Esophagus muscularis mucosa (tissue), 4 donors: ENCODE measurements at regions not wholly inside any gene's neighbourhood (a gene's known extent, or its start where the extent isn't known, plus 50 kb on each side); places are given as distances from the start of the nearest gene placed in this dataset.

Source experiments
- DNase-seq: peaks from one replicate; pipeline ENCODE4 v3.0.0-alpha.2; 2017; ENCODE audit errors: extremely low spot score
- H3K27ac ChIP-seq, 4 donors: fragments of 200-600 bp; sonication (generic); replicated peaks in 1 of 4; 1 replicate in 3 of 4; 2 replicates in 1 of 4; pipeline ENCODE4 v1.5.1; 2016 to 2019; ENCODE audit warnings: mild to moderate bottlenecking in 1 of 4
- H3K27me3 ChIP-seq, 4 donors: fragments of 200-600 bp; sonication (generic); one replicate each; pipeline versions ENCODE4 v1.5.1 to v1.6.0; 2016 to 2019
- H3K36me3 ChIP-seq, 4 donors: fragments of 200-600 bp; sonication (generic); one replicate each; pipeline ENCODE4 v1.5.1; 2016 to 2019
- H3K4me1 ChIP-seq, 4 donors: fragments of 200-600 bp; sonication (generic); one replicate each; pipeline ENCODE4 v1.5.1; 2016 to 2019
- H3K4me3 ChIP-seq, 4 donors: fragments of 200-600 bp; sonication (generic); 1 replicate in 2 of 4; 2 replicates in 2 of 4; pipeline ENCODE4 v1.5.1; 2016 to 2019; ENCODE audit warnings: mild to moderate bottlenecking in 4 of 4, moderate library complexity in 1 of 4
- H3K9me3 ChIP-seq, 4 donors: fragments of 200-600 bp; sonication (generic); 1 replicate in 3 of 4; 2 replicates in 1 of 4; pipeline ENCODE4 v1.5.1; 2016 to 2019
- EP300 ChIP-seq: sonication (generic); formaldehyde crosslinking; IDR thresholded peaks from one replicate; pipeline ENCODE4 v1.6.1; 2017; ENCODE audit warnings: antibody characterized with exemption
- POLR2A ChIP-seq: fragments of 450-650 bp; IDR thresholded peaks from one replicate; pipeline ENCODE4 v1.6.1; 2017; ENCODE audit warnings: antibody characterized with exemption, moderate library complexity, mild to moderate bottlenecking, low read depth
- POLR2AphosphoS5 ChIP-seq, 2 donors: sonication (generic); formaldehyde crosslinking; IDR thresholded peaks; one replicate each; pipeline ENCODE4 v1.6.1; 2017; ENCODE audit warnings: antibody characterized with exemption in 2 of 2
- WGBS: methylation state at CpG from one replicate; pipeline ENCODE4 v1.1.5; 2018; 5-methylcytosine and 5-hydroxymethylcytosine counted together
- intact Hi-C: fragments of 100-400 bp; cut with DNase I; formaldehyde crosslinking; loops from one replicate; pipeline ENCODE4 v1.15.1; 2023
- TF ChIP-seq, protein P1 (sequence below), 3 experiments: fragments of 200-600 bp in 2 of 3; fragments of 450-650 bp in 1 of 3; sonication (generic) in 2 of 3; IDR thresholded peaks; one replicate each; pipeline ENCODE4 v1.5.1; 2017 to 2019; ENCODE audit warnings: antibody characterized with exemption in 3 of 3, mild to moderate bottlenecking in 2 of 3, moderate library complexity in 1 of 3

- H3K4me1 ChIP-seq, result peaks cover 41 to 100% (median 96%) of the 10 kb centered on the region in 4 donors
- no peaks in the 10 kb centered on the region for H3K9me3 ChIP-seq
- no peak overlapping the region for H3K4me3 ChIP-seq
- H3K36me3 ChIP-seq, result no peaks in the 10 kb centered on the region
- TF ChIP-seq, protein P1, sequence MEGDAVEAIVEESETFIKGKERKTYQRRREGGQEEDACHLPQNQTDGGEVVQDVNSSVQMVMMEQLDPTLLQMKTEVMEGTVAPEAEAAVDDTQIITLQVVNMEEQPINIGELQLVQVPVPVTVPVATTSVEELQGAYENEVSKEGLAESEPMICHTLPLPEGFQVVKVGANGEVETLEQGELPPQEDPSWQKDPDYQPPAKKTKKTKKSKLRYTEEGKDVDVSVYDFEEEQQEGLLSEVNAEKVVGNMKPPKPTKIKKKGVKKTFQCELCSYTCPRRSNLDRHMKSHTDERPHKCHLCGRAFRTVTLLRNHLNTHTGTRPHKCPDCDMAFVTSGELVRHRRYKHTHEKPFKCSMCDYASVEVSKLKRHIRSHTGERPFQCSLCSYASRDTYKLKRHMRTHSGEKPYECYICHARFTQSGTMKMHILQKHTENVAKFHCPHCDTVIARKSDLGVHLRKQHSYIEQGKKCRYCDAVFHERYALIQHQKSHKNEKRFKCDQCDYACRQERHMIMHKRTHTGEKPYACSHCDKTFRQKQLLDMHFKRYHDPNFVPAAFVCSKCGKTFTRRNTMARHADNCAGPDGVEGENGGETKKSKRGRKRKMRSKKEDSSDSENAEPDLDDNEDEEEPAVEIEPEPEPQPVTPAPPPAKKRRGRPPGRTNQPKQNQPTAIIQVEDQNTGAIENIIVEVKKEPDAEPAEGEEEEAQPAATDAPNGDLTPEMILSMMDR (IDR thresholded peaks at IDR 0.05), result no peak
- TF ChIP-seq EP300 (no peak), POLR2A (no peak), POLR2AphosphoS5 (IDR thresholded peaks at IDR 0.05) (no peak)
- H3K27me3 ChIP-seq, result no peaks in the 10 kb centered on the region
- intact Hi-C loops, result no loop called here
- WGBS, result 77% methylated on average over 5 of the region's 5 CpGs
- peak overlapping the region; percentile 13 to 83 (median 54) for H3K27ac ChIP-seq
- DNase-seq, result no peak
Measured at GRCh38 chr13:99053636-99054233, 75.9 kb upstream of the DOCK9 start.

DNA sequence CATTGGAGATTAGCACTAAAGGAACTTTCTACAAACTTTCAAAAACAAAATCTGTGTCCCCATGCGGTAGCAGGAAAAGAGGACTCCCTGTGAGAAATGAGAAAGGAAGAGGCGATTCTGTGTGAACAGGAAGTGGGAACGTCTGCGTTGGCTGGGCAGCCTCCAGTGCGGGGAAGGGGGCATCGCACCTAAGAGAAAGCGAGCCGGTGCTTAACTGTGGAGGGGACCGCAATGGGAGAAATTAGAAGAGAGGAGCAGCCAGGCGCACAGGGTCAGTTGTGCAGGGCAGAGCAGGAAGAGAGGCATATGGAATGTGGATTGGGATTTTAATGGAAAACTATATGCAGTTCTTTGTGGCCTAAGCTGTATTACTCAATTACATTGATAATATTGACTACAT, 77.4 kb upstream of the DOCK9 start:
- H3K9me3 ChIP-seq, result no peaks in the 10 kb centered on the region
- no peak overlapping the region for H3K4me3 ChIP-seq
- intact Hi-C loops, result no loop called here
- H3K4me1 ChIP-seq, result peaks cover 41 to 100% (median 100%) of the 10 kb centered on the region in 4 donors
- no peak for DNase-seq
- 51% methylated on average over 10 of the region's 10 CpGs for WGBS
- no peaks in the 10 kb centered on the region for H3K36me3 ChIP-seq
- no peaks in the 10 kb centered on the region for H3K27me3 ChIP-seq
- H3K27ac ChIP-seq, result peak overlapping the region; percentile 75 to 83 (median 80)
- TF ChIP-seq, protein P1 (IDR thresholded peaks at IDR 0.05), result no peak
- TF ChIP-seq POLR2AphosphoS5 (IDR thresholded peaks at IDR 0.05), result no peak
- no peak for TF ChIP-seq EP300
- TF ChIP-seq POLR2A, result no peak

DNA sequence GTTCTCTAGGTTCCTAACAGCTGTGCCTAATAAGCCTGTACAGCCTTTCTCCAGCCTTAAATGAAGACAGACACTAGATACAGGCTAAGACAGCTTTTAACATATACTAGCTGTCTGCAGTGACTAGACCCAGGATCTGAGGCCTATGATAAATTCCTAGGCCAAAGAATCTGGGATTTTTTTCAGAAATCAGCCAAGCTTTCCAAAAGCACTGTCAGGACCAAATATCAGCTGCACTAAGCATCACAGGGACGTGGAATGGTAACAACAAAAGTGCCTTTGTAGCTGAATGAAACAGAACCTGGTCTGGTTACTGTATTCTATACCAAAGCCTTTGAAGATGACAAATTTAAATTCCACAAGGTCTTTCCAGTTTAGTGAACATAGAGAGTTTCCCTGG, 77.9 kb upstream of the DOCK9 start:
- Histone ChIP-seq H3K27ac (peak overlapping the region; percentile 75 to 83 (median 80)), H3K4me3 (no peak overlapping the region), H3K9me3 (no peaks in the 10 kb centered on the region), H3K4me1 (peaks cover 45 to 100% (median 100%) of the 10 kb centered on the region in 4 donors), H3K27me3 (no peaks in the 10 kb centered on the region), H3K36me3 (no peaks in the 10 kb centered on the region)
- no peak for DNase-seq
- WGBS, result 44% methylated on average over 1 of the region's 1 CpG
- intact Hi-C loops, result no loop called here
- TF ChIP-seq EP300 (no peak), POLR2AphosphoS5 (IDR thresholded peaks at IDR 0.05) (no peak)

DNA sequence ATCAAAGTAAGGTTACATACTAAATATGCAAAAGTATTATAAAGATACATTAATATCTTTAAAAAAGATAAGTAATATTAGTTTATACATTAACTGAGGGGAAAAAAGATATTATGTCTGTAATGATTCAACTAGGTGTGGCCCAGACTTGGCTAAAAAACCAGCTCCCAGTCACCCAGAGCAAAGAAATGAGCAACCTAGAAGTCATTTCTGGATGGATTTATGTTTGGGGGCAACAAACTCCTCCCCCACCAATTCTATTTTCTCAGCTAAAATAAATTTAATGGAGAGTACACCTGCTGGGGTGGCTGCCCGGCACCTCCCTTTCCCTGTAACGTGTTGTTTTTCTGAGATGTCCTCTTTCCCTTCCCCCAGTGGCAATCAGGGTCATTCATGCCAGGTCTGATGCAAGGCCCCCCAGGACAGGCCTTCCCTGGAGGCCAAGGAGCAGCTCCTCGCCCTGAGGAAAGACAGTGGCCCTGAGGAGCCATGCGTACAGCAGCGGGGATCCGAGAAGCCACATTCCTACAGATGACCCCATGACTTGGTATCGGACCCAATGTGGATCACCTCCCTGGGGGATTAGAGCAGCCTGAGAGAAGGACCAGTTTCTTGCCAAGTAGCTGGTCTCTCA, 78.6 kb upstream of the DOCK9 start:
- 77% methylated on average over 3 of the region's 7 CpGs for WGBS
- no peak overlapping the region for H3K4me3 ChIP-seq
- DNase-seq, result no peak
- H3K27ac ChIP-seq, result peak overlapping the region; percentile 75 to 83 (median 80)
- no peaks in the 10 kb centered on the region for H3K9me3 ChIP-seq
- peaks cover 45 to 100% (median 99%) of the 10 kb centered on the region in 4 donors for H3K4me1 ChIP-seq
- H3K36me3 ChIP-seq, result no peaks in the 10 kb centered on the region
- H3K27me3 ChIP-seq, result no peaks in the 10 kb centered on the region
- no peak for TF ChIP-seq POLR2A
- intact Hi-C loops, result no loop called here

- intact Hi-C loops, result no loop called here
- Histone ChIP-seq H3K27ac (peak overlapping the region; percentile 75 to 83 (median 80)), H3K4me3 (no peak overlapping the region), H3K27me3 (no peaks in the 10 kb centered on the region), H3K36me3 (no peaks in the 10 kb centered on the region), H3K4me1 (peaks cover 48 to 100% (median 99%) of the 10 kb centered on the region in 4 donors), H3K9me3 (no peaks in the 10 kb centered on the region)
- TF ChIP-seq, protein P1 (IDR thresholded peaks at IDR 0.05), result no peak
- TF ChIP-seq EP300 (no peak), POLR2AphosphoS5 (IDR thresholded peaks at IDR 0.05) (peak in 1 of 2 donors; percentile 28)
- no peak for DNase-seq
- WGBS, result 79% methylated on average over 4 of the region's 4 CpGs
Measured at GRCh38 chr13:99057310-99057975, 79.6 kb upstream of the DOCK9 start.
